Breast epithelium (tissue), 4 donors: ENCODE measurements at regions not wholly inside any gene's neighbourhood (a gene's known extent, or its start where the extent isn't known, plus 50 kb on each side); places are given as distances from the start of the nearest gene placed in this dataset.
A peak's percentile ranks its signal among the peaks of the same experiment; 100 is the strongest.
"Not testable (repeated sequence)": the region's sequence is repeated elsewhere in the genome, so short reads cannot be mapped to it uniquely, and the experiment has no call there.

Experiments used
- DNase-seq, 2 donors: peaks; one replicate each; pipeline ENCODE4 v3.0.0-alpha.2; 2019; ENCODE audit warnings: low spot score in 2 of 2
- H3K27ac ChIP-seq, 2 donors: fragments of 200-600 bp; sonication (generic) in 1 of 2; one replicate each; pipeline ENCODE4 v1.5.1; 2016 to 2019; ENCODE audit warnings: mild to moderate bottlenecking in 1 of 2
- H3K27me3 ChIP-seq, 2 donors: fragments of 200-600 bp; sonication (generic) in 1 of 2; one replicate each; pipeline versions ENCODE4 v1.5.1 to v1.6.0; 2017 to 2019; ENCODE audit warnings: control low read depth in 1 of 2, mild to moderate bottlenecking in 1 of 2
- H3K36me3 ChIP-seq: fragments of 200-600 bp; one replicate; pipeline ENCODE4 v1.5.1; 2019
- H3K4me1 ChIP-seq, 2 donors: fragments of 200-600 bp; sonication (generic); one replicate each; pipeline ENCODE4 v1.5.1; 2016 to 2019; ENCODE audit warnings: control low read depth in 1 of 2
- H3K4me3 ChIP-seq, 3 donors: fragments of 200-600 bp; sonication (generic); 1 replicate in 2 of 3; 2 replicates in 1 of 3; pipeline ENCODE4 v1.5.1; 2016 to 2019; ENCODE audit warnings: mild to moderate bottlenecking in 3 of 3, moderate library complexity in 2 of 3
- H3K9me3 ChIP-seq, 2 donors: fragments of 200-600 bp; sonication (generic) in 1 of 2; one replicate each; pipeline ENCODE4 v1.5.1; 2016 to 2019; ENCODE audit warnings: control low read depth in 1 of 2
- CTCF ChIP-seq, 3 donors: fragments of 450-650 bp; IDR thresholded peaks; one replicate each; pipeline ENCODE4 v1.5.1; 2016 to 2017; ENCODE audit warnings: antibody characterized with exemption in 3 of 3, mild to moderate bottlenecking in 3 of 3, moderate library complexity in 3 of 3
- POLR2A ChIP-seq: fragments of 450-650 bp; IDR thresholded peaks from one replicate; pipeline ENCODE4 v1.6.1; 2016; ENCODE audit warnings: antibody characterized with exemption, mild to moderate bottlenecking, moderate library complexity
- POLR2AphosphoS5 ChIP-seq, 3 donors: sonication (generic); formaldehyde crosslinking; IDR thresholded peaks; one replicate each; pipeline ENCODE4 v1.6.1; 2017; ENCODE audit warnings: antibody characterized with exemption in 3 of 3
- intact Hi-C: fragments of 100-400 bp; cut with DNase I; formaldehyde crosslinking; loops from one replicate; pipeline ENCODE4 v1.15.1; 2023; ENCODE audit warnings: low total_unique reads

- intact Hi-C loops: not testable (repeated sequence)
These were observed 52.7 kb upstream of the FOXO6 start for GRCh38 chr1:41308520-41308919.

GRCh38 chr1:41305576-41306363, 55.5 kb upstream of the FOXO6 start:
- Histone ChIP-seq H3K4me1 (no peaks in the 10 kb centered on the region), H3K27me3 (no peaks in the 10 kb centered on the region), H3K36me3 (no peaks in the 10 kb centered on the region), H3K27ac (no peak overlapping the region), H3K4me3 (no peak overlapping the region), H3K9me3 (no peaks in the 10 kb centered on the region)
- intact Hi-C loops: no loop called here
- TF ChIP-seq POLR2A (no peak), CTCF (IDR thresholded peaks at IDR 0.05) (no peak), POLR2AphosphoS5 (IDR thresholded peaks at IDR 0.05) (no peak)
- no peak for DNase-seq

More at GRCh38 chr1:41308520-41308919, 52.7 kb upstream of the FOXO6 start:
- not testable (repeated sequence) for H3K27me3 ChIP-seq, H3K4me3 ChIP-seq, DNase-seq, H3K9me3 ChIP-seq, H3K27ac ChIP-seq, H3K4me1 ChIP-seq, H3K36me3 ChIP-seq

GRCh38 chr1:41296506-41296905, 54.4 kb upstream of the SCMH1 start:
- no peak overlapping the region for H3K4me3 ChIP-seq
- H3K27me3 ChIP-seq: no peaks in the 10 kb centered on the region
- TF ChIP-seq POLR2AphosphoS5 (IDR thresholded peaks at IDR 0.05): no peak
- no peak for TF ChIP-seq CTCF (IDR thresholded peaks at IDR 0.05)
- no peak for TF ChIP-seq POLR2A
- intact Hi-C loops: loop anchor here (5.0 kb wide), 1 partner anchor 331 kb away; no protein-coding TSS in a partner anchor
- DNase-seq: no peak
- no peaks in the 10 kb centered on the region for H3K4me1 ChIP-seq
- no peak overlapping the region for H3K27ac ChIP-seq
- no peaks in the 10 kb centered on the region for H3K36me3 ChIP-seq
- H3K9me3 ChIP-seq: no peaks in the 10 kb centered on the region

GRCh38 chr1:41294216-41294615, 52.1 kb upstream of the SCMH1 start:
- TF ChIP-seq POLR2AphosphoS5 (IDR thresholded peaks at IDR 0.05): no peak
- no peak for TF ChIP-seq CTCF (IDR thresholded peaks at IDR 0.05)
- no peak for TF ChIP-seq POLR2A
- Histone ChIP-seq H3K27me3 (no peaks in the 10 kb centered on the region), H3K4me3 (no peak overlapping the region), H3K4me1 (no peaks in the 10 kb centered on the region), H3K27ac (no peak overlapping the region), H3K9me3 (no peaks in the 10 kb centered on the region), H3K36me3 (no peaks in the 10 kb centered on the region)
- intact Hi-C loops: no loop called here
- peak in 1 of 2 donors; percentile 26 for DNase-seq

- Histone ChIP-seq H3K4me1 (no peaks in the 10 kb centered on the region), H3K9me3 (no peaks in the 10 kb centered on the region), H3K27ac (no peak overlapping the region), H3K27me3 (no peaks in the 10 kb centered on the region), H3K36me3 (no peaks in the 10 kb centered on the region), H3K4me3 (no peak overlapping the region)
- no peak for DNase-seq
- no peak for TF ChIP-seq CTCF (IDR thresholded peaks at IDR 0.05)
- no peak for TF ChIP-seq POLR2A
- no peak for TF ChIP-seq POLR2AphosphoS5 (IDR thresholded peaks at IDR 0.05)
- intact Hi-C loops: no loop called here
These were observed 51.7 kb upstream of the SCMH1 start for GRCh38 chr1:41293779-41294178.
